ENCODE measurements at regions not wholly inside any gene's neighbourhood (a gene's known extent, or its start where the extent isn't known, plus 50 kb on each side); places are given as distances from the start of the nearest gene placed in this dataset.

- Histone ChIP-seq H3K36me3 (ENCODE audit: control insufficient read depth, insufficient read depth, low read length) (no peaks in the 10 kb centered on the region), H3K4me3 (ENCODE audit: low read length) (no peak overlapping the region), H3K4me1 (ENCODE audit: control insufficient read depth, insufficient read depth, low read length) (no peaks in the 10 kb centered on the region), H3K9me3 (ENCODE audit: control insufficient read depth, insufficient read depth, low read length) (no peaks in the 10 kb centered on the region), H3K27ac (ENCODE audit: low read length) (no peak overlapping the region), H3K27me3 (ENCODE audit: control insufficient read depth, insufficient read depth, low read length) (no peaks in the 10 kb centered on the region)
- no peaks in the 10 kb centered on the region for H3K36me3 Mint-ChIP-seq
- no peak overlapping the region for H3K27ac Mint-ChIP-seq
- H3K4me1 Mint-ChIP-seq = no peaks in the 10 kb centered on the region
- no peaks in the 10 kb centered on the region for H3K9me3 Mint-ChIP-seq
- whole genome bisulfite sequencing (ENCODE audit: insufficient coverage) = 80% methylated on average over 12 of the region's 12 CpGs
- no peak for TF ChIP-seq CTCF (IDR thresholded peaks at IDR 0.05)
- intact Hi-C loops (cut with micrococcal nuclease) = no loop called here
- H3K27me3 Mint-ChIP-seq (ENCODE audit: low read depth in 2 of 2) = peaks cover 6 to 16% of the 10 kb centered on the region in 2 donors
- ATAC-seq (no peak), DNase-seq (no peak)
- H3K4me3 Mint-ChIP-seq = no peak overlapping the region
Measured at GRCh38 chr6:2492686-2493523, 247.5 kb upstream of the GMDS start.

GRCh38 chr6:2491137-2491536, 245.7 kb upstream of the GMDS start:
- Mint-ChIP-seq H3K4me3 (no peak overlapping the region), H3K36me3 (no peaks in the 10 kb centered on the region), H3K27me3 (ENCODE audit: low read depth in 2 of 2) (peaks cover 6 to 19% of the 10 kb centered on the region in 2 donors), H3K4me1 (no peaks in the 10 kb centered on the region), H3K9me3 (no peaks in the 10 kb centered on the region), H3K27ac (no peak overlapping the region)
- no peak overlapping the region for H3K4me3 ChIP-seq (ENCODE audit: low read length)
- no peaks in the 10 kb centered on the region for H3K9me3 ChIP-seq (ENCODE audit: control insufficient read depth, insufficient read depth, low read length)
- H3K4me1 ChIP-seq (ENCODE audit: control insufficient read depth, insufficient read depth, low read length) = no peaks in the 10 kb centered on the region
- no peak for DNase-seq
- TF ChIP-seq CTCF (IDR thresholded peaks at IDR 0.05) = no peak
- intact Hi-C loops (cut with micrococcal nuclease) = no loop called here
- 97% methylated on average over 13 of the region's 14 CpGs for WGBS (ENCODE audit: insufficient coverage)
- no peaks in the 10 kb centered on the region for H3K27me3 ChIP-seq (ENCODE audit: control insufficient read depth, insufficient read depth, low read length)
- H3K27ac ChIP-seq (ENCODE audit: low read length) = no peak overlapping the region
- ATAC-seq = no peak
- H3K36me3 ChIP-seq (ENCODE audit: control insufficient read depth, insufficient read depth, low read length) = no peaks in the 10 kb centered on the region

GRCh38 chr6:2488578-2488977, 243.2 kb upstream of the GMDS start:
- H3K4me3 ChIP-seq (ENCODE audit: low read length) = no peak overlapping the region
- no peaks in the 10 kb centered on the region for H3K36me3 ChIP-seq (ENCODE audit: control insufficient read depth, insufficient read depth, low read length)
- no peaks in the 10 kb centered on the region for H3K27me3 ChIP-seq (ENCODE audit: control insufficient read depth, insufficient read depth, low read length)
- Mint-ChIP-seq H3K4me3 (no peak overlapping the region), H3K27ac (no peak overlapping the region), H3K27me3 (ENCODE audit: low read depth in 2 of 2) (peaks cover 6 to 24% of the 10 kb centered on the region in 2 donors), H3K36me3 (no peaks in the 10 kb centered on the region), H3K9me3 (peaks cover 2 to 3% of the 10 kb centered on the region in 2 donors), H3K4me1 (no peaks in the 10 kb centered on the region)
- DNase-seq = no peak
- H3K4me1 ChIP-seq (ENCODE audit: control insufficient read depth, insufficient read depth, low read length) = no peaks in the 10 kb centered on the region
- intact Hi-C loops (cut with micrococcal nuclease) = no loop called here
- no peak for TF ChIP-seq CTCF (IDR thresholded peaks at IDR 0.05)
- ATAC-seq = no peak
- H3K9me3 ChIP-seq (ENCODE audit: control insufficient read depth, insufficient read depth, low read length) = peaks cover 2% of the 10 kb centered on the region
- WGBS (ENCODE audit: insufficient coverage) = 90% methylated on average over 6 of the region's 6 CpGs
- H3K27ac ChIP-seq (ENCODE audit: low read length) = no peak overlapping the region

- Mint-ChIP-seq H3K36me3 (no peaks in the 10 kb centered on the region), H3K27me3 (ENCODE audit: low read depth in 2 of 2) (peaks cover 6 to 18% of the 10 kb centered on the region in 2 donors), H3K4me3 (no peak overlapping the region), H3K9me3 (peaks cover 2 to 3% of the 10 kb centered on the region in 2 donors), H3K27ac (no peak overlapping the region), H3K4me1 (no peaks in the 10 kb centered on the region)
- no peak for TF ChIP-seq CTCF (IDR thresholded peaks at IDR 0.05)
- DNase-seq (no peak), ATAC-seq (no peak)
- Histone ChIP-seq H3K27me3 (ENCODE audit: control insufficient read depth, insufficient read depth, low read length) (no peaks in the 10 kb centered on the region), H3K36me3 (ENCODE audit: control insufficient read depth, insufficient read depth, low read length) (no peaks in the 10 kb centered on the region), H3K9me3 (ENCODE audit: control insufficient read depth, insufficient read depth, low read length) (peaks cover 14% of the 10 kb centered on the region), H3K4me1 (ENCODE audit: control insufficient read depth, insufficient read depth, low read length) (no peaks in the 10 kb centered on the region), H3K4me3 (ENCODE audit: low read length) (no peak overlapping the region), H3K27ac (ENCODE audit: low read length) (no peak overlapping the region)
- intact Hi-C loops (cut with micrococcal nuclease) = no loop called here
- 88% methylated on average over 7 of the region's 7 CpGs for WGBS (ENCODE audit: insufficient coverage)
Measured at GRCh38 chr6:2485116-2485515, 239.7 kb upstream of the GMDS start.

Data from natural killer cell (primary cell).